ENCODE measurements at regions not wholly inside any gene's neighbourhood (a gene's known extent, or its start where the extent isn't known, plus 50 kb on each side); places are given as distances from the start of the nearest gene placed in this dataset.

- no peak for TF ChIP-seq CTCF (IDR thresholded peaks at IDR 0.05)
- no peak for TF ChIP-seq POLR2A (IDR thresholded peaks at IDR 0.05)
- TF ChIP-seq EP300 (IDR thresholded peaks at IDR 0.05) = no peak
Observed at GRCh38 chr18:41347057-41347456, 608.0 kb upstream of the PIK3C3 start.
